ENCODE measurements at regions not wholly inside any gene's neighbourhood (a gene's known extent, or its start where the extent isn't known, plus 50 kb on each side); places are given as distances from the start of the nearest gene placed in this dataset.

DNA sequence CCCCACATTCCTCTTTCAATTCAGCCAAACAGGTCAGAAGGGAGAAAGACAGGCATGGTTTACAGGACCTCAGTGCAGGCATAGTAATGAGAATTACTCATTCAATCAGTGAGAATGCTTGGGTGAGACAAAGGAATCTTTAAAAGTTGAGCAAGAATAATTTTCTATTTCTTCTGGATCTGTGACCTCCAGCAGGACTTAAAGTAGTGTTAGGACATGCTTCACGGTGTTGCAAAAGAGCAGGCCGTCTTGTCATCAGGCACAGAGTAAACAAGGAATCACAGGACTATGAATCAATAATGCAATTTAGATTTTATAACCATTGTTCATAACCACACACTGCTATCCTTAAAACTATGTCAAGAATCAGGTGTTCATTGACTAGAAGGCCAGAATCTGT is 130.6 kb upstream of the GLRA2 start:
- Histone ChIP-seq H3K4me2 (ENCODE audit: low read depth, low read length) (no peak overlapping the region), H3K4me1 (ENCODE audit: insufficient read depth, low read length) (no peaks in the 10 kb centered on the region), H3K79me2 (ENCODE audit: insufficient read depth, low read length) (no peaks in the 10 kb centered on the region), H4K20me1 (ENCODE audit: insufficient read depth, low read length) (no peaks in the 10 kb centered on the region), H3K27me3 (ENCODE audit: control insufficient read depth in 1 of 2, insufficient read depth in 2 of 2, low read length in 2 of 2) (no peaks in the 10 kb centered on the region), H2AFZ (ENCODE audit: low read length) (no peak overlapping the region), H3K9me3 (ENCODE audit: low read length) (no peaks in the 10 kb centered on the region), H3K36me3 (replicated peaks in 1 of 2; ENCODE audit: control insufficient read depth in 1 of 2, insufficient read depth in 2 of 2, low read length in 2 of 2) (no peaks in the 10 kb centered on the region), H3K27ac (ENCODE audit: extremely low read length, insufficient read depth, low read length) (no peak overlapping the region), H3K4me3 (replicated peaks in 1 of 3; ENCODE audit: insufficient read depth in 1 of 3, low read depth in 2 of 3, low read length in 3 of 3) (no peak overlapping the region), H3K9ac (ENCODE audit: insufficient read depth, low read depth, low read length) (no peak overlapping the region)
- in situ Hi-C loops (cut with HindIII; ENCODE audit: extremely low pct_ligation_motif_present, low pct_unique_long_range_greater_than_20kb): no loop called here
- intact Hi-C loops (cut with micrococcal nuclease; ENCODE audit: unreplicated experiment): no loop called here
- POLR2A ChIA-PET: no interaction called here
- BruUV-seq (replicated peaks): no TSS peak
- TF ChIP-seq, protein P1, sequence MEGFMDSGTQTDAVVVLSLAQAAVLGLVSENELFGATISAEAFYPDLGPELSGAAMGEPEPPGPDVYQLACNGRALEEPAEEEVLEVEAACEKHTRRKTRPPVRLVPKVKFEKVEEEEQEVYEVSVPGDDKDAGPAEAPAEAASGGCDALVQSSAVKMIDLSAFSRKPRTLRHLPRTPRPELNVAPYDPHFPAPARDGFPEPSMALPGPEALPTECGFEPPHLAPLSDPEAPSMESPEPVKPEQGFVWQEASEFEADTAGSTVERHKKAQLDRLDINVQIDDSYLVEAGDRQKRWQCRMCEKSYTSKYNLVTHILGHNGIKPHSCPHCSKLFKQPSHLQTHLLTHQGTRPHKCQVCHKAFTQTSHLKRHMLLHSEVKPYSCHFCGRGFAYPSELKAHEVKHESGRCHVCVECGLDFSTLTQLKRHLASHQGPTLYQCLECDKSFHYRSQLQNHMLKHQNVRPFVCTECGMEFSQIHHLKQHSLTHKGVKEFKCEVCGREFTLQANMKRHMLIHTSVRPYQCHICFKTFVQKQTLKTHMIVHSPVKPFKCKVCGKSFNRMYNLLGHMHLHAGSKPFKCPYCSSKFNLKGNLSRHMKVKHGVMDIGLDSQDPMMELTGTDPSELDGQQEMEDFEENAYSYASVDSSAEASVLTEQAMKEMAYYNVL (CRISPR knock-in tag; IDR thresholded peaks at IDR 0.05; ENCODE audit: borderline replicate concordance): no peak
- TF ChIP-seq ZNF557 (CRISPR knock-in tag; IDR thresholded peaks at IDR 0.05): no peak
- TF ChIP-seq ZNF263 (CRISPR knock-in tag; IDR thresholded peaks at IDR 0.05): no peak
- TF ChIP-seq HIVEP1 (CRISPR knock-in tag; IDR thresholded peaks at IDR 0.05): no peak
- TF ChIP-seq ZNF75D (CRISPR knock-in tag; IDR thresholded peaks at IDR 0.05; ENCODE audit: borderline replicate concordance): no peak
- no peak for TF ChIP-seq KDM2A (CRISPR knock-in tag; IDR thresholded peaks at IDR 0.05; ENCODE audit: borderline replicate concordance, low read depth)
- no peak for TF ChIP-seq GLMP (CRISPR knock-in tag; IDR thresholded peaks at IDR 0.05; ENCODE audit: borderline replicate concordance)
- no peak for TF ChIP-seq STAG1 (CRISPR knock-in tag; IDR thresholded peaks at IDR 0.05)
- WGBS (ENCODE audit: low lambda C conversion rate): 4% methylated on average over 2 of the region's 2 CpGs
- DNase-seq (ENCODE audit: low spot score): no peak
- FAIRE-seq: no peak
- CTCF ChIA-PET (ENCODE audit: low intra/inter-chr PET ratio, low total read pairs): no interaction called here
- no peak for ATAC-seq
